ENCODE measurements at regions not wholly inside any gene's neighbourhood (a gene's known extent, or its start where the extent isn't known, plus 50 kb on each side); places are given as distances from the start of the nearest gene placed in this dataset.
A peak's percentile ranks its signal among the peaks of the same experiment; 100 is the strongest.

GRCh38 chr2:82224301-82224940 is 1919.9 kb upstream of the LRRTM1 start:
- ATAC-seq (ENCODE audit: insufficient read depth, low FRiP score): no peak
- no peaks in the 10 kb centered on the region for H3K27me3 ChIP-seq (ENCODE audit: control insufficient read depth in 3 of 3, insufficient read depth in 3 of 3, low read length in 2 of 3)
- 70 to 78% methylated on average over 5 of the region's 5 CpGs for WGBS, 2 donors
- no peaks in the 10 kb centered on the region for H3K36me3 ChIP-seq (ENCODE audit: control insufficient read depth in 4 of 4, insufficient read depth in 4 of 4, low read length in 4 of 4)
- H3K27ac ChIP-seq (ENCODE audit: low read depth in 1 of 2, low read length in 1 of 2): no peak overlapping the region
- TF ChIP-seq CTCF (IDR thresholded peaks at IDR 0.05; ENCODE audit: control extremely low read depth, extremely low read depth): no peak
- DNase-seq: peak; percentile 68 to 98 (median 97)
- H3K4me3 ChIP-seq: no peak overlapping the region
- H3K9ac ChIP-seq (ENCODE audit: insufficient read depth in 1 of 2, low read length in 2 of 2): no peak overlapping the region
- peaks cover 0 to 3% (median 1%) of the 10 kb centered on the region in 4 donors for H3K9me3 ChIP-seq (ENCODE audit: control insufficient read depth in 4 of 4, insufficient read depth in 3 of 4, low read length in 3 of 4)
- H3K4me1 ChIP-seq (ENCODE audit: control insufficient read depth in 5 of 5, insufficient read depth in 5 of 5, low read length in 5 of 5): peaks cover 0 to 3% (median 0%) of the 10 kb centered on the region in 5 donors

- H3K9me3 ChIP-seq (ENCODE audit: control insufficient read depth in 4 of 4, insufficient read depth in 3 of 4, low read length in 3 of 4): peaks cover 0 to 6% (median 0%) of the 10 kb centered on the region in 4 donors
- H3K27me3 ChIP-seq (ENCODE audit: control insufficient read depth in 3 of 3, insufficient read depth in 3 of 3, low read length in 2 of 3): no peaks in the 10 kb centered on the region
- 79 to 80% methylated on average over 4 of the region's 4 CpGs for WGBS, 2 donors
- no peak overlapping the region for H3K4me3 ChIP-seq
- ATAC-seq (ENCODE audit: insufficient read depth, low FRiP score) (no peak), DNase-seq (peak in 2 of 3 donors; percentile 6 to 27)
- no peak overlapping the region for H3K9ac ChIP-seq (ENCODE audit: insufficient read depth in 1 of 2, low read length in 2 of 2)
- no peaks in the 10 kb centered on the region for H3K4me1 ChIP-seq (ENCODE audit: control insufficient read depth in 5 of 5, insufficient read depth in 5 of 5, low read length in 5 of 5)
- no peak overlapping the region for H3K27ac ChIP-seq (ENCODE audit: low read depth in 1 of 2, low read length in 1 of 2)
- no peaks in the 10 kb centered on the region for H3K36me3 ChIP-seq (ENCODE audit: control insufficient read depth in 4 of 4, insufficient read depth in 4 of 4, low read length in 4 of 4)
- no peak for TF ChIP-seq CTCF (IDR thresholded peaks at IDR 0.05; ENCODE audit: control extremely low read depth, extremely low read depth)
Observed at GRCh38 chr2:82215212-82215611, 1910.7 kb upstream of the LRRTM1 start.

- no peaks in the 10 kb centered on the region for H3K27me3 ChIP-seq (ENCODE audit: control insufficient read depth in 3 of 3, insufficient read depth in 3 of 3, low read length in 2 of 3)
- no peaks in the 10 kb centered on the region for H3K36me3 ChIP-seq (ENCODE audit: control insufficient read depth in 4 of 4, insufficient read depth in 4 of 4, low read length in 4 of 4)
- DNase-seq (no peak), ATAC-seq (ENCODE audit: insufficient read depth, low FRiP score) (no peak)
- no peak overlapping the region for H3K27ac ChIP-seq (ENCODE audit: low read depth in 1 of 2, low read length in 1 of 2)
- no peaks in the 10 kb centered on the region for H3K9me3 ChIP-seq (ENCODE audit: control insufficient read depth in 4 of 4, insufficient read depth in 3 of 4, low read length in 3 of 4)
- H3K4me3 ChIP-seq: no peak overlapping the region
- TF ChIP-seq CTCF (IDR thresholded peaks at IDR 0.05; ENCODE audit: control extremely low read depth, extremely low read depth): no peak
- 76 to 79% methylated on average over 3 of the region's 3 CpGs for WGBS, 2 donors
- H3K4me1 ChIP-seq (ENCODE audit: control insufficient read depth in 5 of 5, insufficient read depth in 5 of 5, low read length in 5 of 5): no peaks in the 10 kb centered on the region
- H3K9ac ChIP-seq (ENCODE audit: insufficient read depth in 1 of 2, low read length in 2 of 2): no peak overlapping the region
Observed at GRCh38 chr2:82199493-82199852, 1894.9 kb upstream of the LRRTM1 start.
